ENCODE measurements at regions not wholly inside any gene's neighbourhood (a gene's known extent, or its start where the extent isn't known, plus 50 kb on each side); places are given as distances from the start of the nearest gene placed in this dataset.
A peak's percentile ranks its signal among the peaks of the same experiment; 100 is the strongest.

DNA sequence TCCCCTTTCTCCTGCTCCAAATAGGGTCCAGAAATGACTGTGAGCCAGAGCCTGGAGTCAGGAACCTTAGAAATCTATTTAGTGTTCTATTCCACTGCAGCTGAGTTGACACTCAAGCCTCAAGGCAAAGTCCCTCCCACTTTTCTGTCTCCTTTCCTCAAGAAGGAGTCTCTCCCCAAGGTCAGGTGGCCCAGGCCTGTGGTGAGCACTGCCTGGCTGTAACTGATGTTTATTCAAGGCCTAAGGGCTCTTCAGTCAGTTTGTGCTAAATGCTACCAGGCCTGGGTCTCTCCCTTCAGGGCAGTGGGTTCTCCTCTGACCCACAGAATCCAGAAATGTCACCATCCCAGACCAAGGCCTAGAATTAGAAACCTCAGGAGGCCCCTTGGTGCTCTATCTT is 1042.9 kb upstream of the EPHA7 start:
- DNase-seq: no peak
- intact Hi-C loops (cut with DNase I): no loop called here
- H3K27ac ChIP-seq (ENCODE audit: low read length): no peak overlapping the region
- H3K9me3 ChIP-seq (ENCODE audit: control insufficient read depth, low read length): no peaks in the 10 kb centered on the region
- no peak for ATAC-seq
- H3K4me1 ChIP-seq (ENCODE audit: control insufficient read depth, insufficient read depth, low read length): no peaks in the 10 kb centered on the region
- no peak overlapping the region for H3K4me3 ChIP-seq (ENCODE audit: low read length)
- no peaks in the 10 kb centered on the region for H3K27me3 ChIP-seq (ENCODE audit: control insufficient read depth, insufficient read depth)

DNA sequence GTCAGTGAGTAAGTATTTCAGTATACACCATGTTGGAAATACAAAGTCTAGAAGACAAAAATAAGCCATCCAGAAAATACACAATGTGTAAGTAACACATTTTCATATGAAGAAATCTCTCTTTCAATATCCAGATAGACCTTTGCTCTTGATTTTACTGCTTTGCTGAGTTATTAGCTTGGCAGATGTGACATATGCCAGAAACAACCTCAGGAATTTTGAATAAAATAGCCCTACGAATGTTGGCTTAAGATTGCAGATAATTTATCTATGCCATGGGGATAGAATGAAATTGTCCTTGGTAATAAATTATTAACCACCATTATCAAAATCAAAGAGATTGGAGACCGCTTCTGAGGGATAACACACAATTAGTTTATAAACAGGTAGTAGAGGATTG is 1036.9 kb upstream of the EPHA7 start:
- intact Hi-C loops (cut with DNase I): no loop called here
- Histone ChIP-seq H3K27ac (ENCODE audit: low read length) (no peak overlapping the region), H3K27me3 (ENCODE audit: control insufficient read depth, insufficient read depth) (no peaks in the 10 kb centered on the region), H3K4me3 (ENCODE audit: low read length) (no peak overlapping the region), H3K9me3 (ENCODE audit: control insufficient read depth, low read length) (no peaks in the 10 kb centered on the region), H3K4me1 (ENCODE audit: control insufficient read depth, insufficient read depth, low read length) (no peaks in the 10 kb centered on the region)
- no peak for DNase-seq
- WGBS: 77% methylated on average over 2 of the region's 2 CpGs
- no peak for ATAC-seq

DNA sequence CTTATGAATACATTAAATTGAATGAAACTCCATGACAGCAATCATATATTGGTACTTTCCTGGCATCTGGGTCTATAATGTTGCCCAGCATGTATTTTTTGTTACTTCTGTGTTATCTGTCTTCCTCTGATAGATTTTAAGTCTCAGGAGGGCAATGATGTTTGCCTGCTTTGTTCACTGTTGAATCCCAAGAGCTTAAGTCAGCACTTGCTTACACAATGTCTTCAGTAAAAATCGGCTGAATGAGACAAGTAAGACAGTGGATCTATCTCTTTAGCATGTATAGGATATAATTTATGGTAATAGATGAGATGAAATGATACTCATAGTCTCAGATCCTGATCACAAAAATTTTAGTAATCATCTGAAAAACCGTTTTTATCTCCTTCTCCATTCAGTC is 1034.9 kb upstream of the EPHA7 start:
- intact Hi-C loops (cut with DNase I): no loop called here
- H3K4me1 ChIP-seq (ENCODE audit: control insufficient read depth, insufficient read depth, low read length): no peaks in the 10 kb centered on the region
- no peak for ATAC-seq
- H3K9me3 ChIP-seq (ENCODE audit: control insufficient read depth, low read length): no peaks in the 10 kb centered on the region
- DNase-seq: no peak
- H3K4me3 ChIP-seq (ENCODE audit: low read length): no peak overlapping the region
- 38% methylated on average over 2 of the region's 2 CpGs for WGBS
- no peak overlapping the region for H3K27ac ChIP-seq (ENCODE audit: low read length)
- H3K27me3 ChIP-seq (ENCODE audit: control insufficient read depth, insufficient read depth): no peaks in the 10 kb centered on the region

DNA sequence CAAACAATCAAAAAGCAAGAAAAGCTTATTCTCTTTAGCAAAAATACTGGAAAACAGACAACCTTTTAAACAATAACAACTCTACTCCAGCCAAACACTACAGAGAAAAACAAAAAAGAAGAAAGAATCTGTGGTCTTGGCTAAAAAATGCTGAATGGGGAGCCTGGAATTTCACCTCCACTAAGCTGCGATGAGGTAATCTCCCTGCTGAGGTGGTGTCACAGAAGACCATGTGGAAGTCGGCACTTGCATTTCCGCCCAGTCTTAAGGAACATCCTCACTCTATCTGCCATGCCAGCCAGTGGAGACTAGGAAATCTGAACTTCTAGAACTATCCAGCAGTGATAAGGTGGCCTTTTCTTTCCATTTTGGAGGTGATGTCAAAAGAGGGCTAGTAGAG is 1026.8 kb upstream of the EPHA7 start:
- ATAC-seq (no peak), DNase-seq (no peak)
- no peak overlapping the region for H3K27ac ChIP-seq (ENCODE audit: low read length)
- no peaks in the 10 kb centered on the region for H3K9me3 ChIP-seq (ENCODE audit: control insufficient read depth, low read length)
- H3K4me3 ChIP-seq (ENCODE audit: low read length): no peak overlapping the region
- no peaks in the 10 kb centered on the region for H3K27me3 ChIP-seq (ENCODE audit: control insufficient read depth, insufficient read depth)
- H3K4me1 ChIP-seq (ENCODE audit: control insufficient read depth, insufficient read depth, low read length): no peaks in the 10 kb centered on the region
- intact Hi-C loops (cut with DNase I): no loop called here
- 71% methylated on average over 3 of the region's 3 CpGs for WGBS

DNA sequence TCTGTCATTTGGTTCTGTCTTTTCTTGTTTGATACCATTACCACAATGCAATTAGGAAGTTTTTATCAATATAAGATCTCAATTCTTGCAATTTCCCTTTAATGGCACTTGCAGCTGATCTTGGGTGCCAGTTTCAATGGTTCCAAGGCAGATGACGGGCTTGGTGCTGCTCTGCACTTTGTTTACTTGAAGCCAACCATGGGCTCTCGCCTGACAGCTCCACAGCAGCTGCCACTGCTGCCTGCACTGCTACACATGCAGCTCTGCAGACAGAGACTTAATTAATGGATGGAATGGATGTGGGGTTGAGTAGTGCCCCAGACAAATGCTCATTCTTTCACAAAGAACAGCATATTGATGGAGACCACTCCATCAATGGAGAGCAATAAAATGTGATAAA is 1024.3 kb upstream of the EPHA7 start:
- no peak for DNase-seq
- intact Hi-C loops (cut with DNase I): no loop called here
- ATAC-seq: no peak
- WGBS: 67% methylated on average over 2 of the region's 2 CpGs
- Histone ChIP-seq H3K4me1 (ENCODE audit: control insufficient read depth, insufficient read depth, low read length) (no peaks in the 10 kb centered on the region), H3K4me3 (ENCODE audit: low read length) (no peak overlapping the region), H3K9me3 (ENCODE audit: control insufficient read depth, low read length) (no peaks in the 10 kb centered on the region), H3K27me3 (ENCODE audit: control insufficient read depth, insufficient read depth) (no peaks in the 10 kb centered on the region), H3K27ac (ENCODE audit: low read length) (no peak overlapping the region)

DNA sequence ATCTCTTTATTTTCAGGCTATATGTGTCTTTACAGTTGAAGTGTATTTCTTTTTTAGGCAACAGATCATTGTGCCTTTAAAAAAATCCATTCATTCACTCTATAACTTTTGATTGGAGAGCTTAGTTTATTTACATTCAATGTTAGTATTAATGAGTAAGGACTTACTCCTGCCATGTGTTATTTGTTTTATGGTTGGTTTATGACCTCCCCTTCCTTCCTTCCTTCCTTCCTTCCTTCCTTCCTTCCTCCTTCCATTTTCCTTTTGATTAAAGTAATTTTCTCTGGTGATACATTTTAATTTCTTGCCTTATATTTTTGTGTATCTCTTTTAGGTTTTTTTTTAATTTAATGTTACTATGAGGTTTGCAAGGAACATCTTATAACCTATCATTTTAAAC is 1005.3 kb upstream of the EPHA7 start:
- Histone ChIP-seq H3K9me3 (ENCODE audit: control insufficient read depth, low read length) (no peaks in the 10 kb centered on the region), H3K27ac (ENCODE audit: low read length) (no peak overlapping the region), H3K4me3 (ENCODE audit: low read length) (no peak overlapping the region), H3K27me3 (ENCODE audit: control insufficient read depth, insufficient read depth) (no peaks in the 10 kb centered on the region), H3K4me1 (ENCODE audit: control insufficient read depth, insufficient read depth, low read length) (no peaks in the 10 kb centered on the region)
- no peak for DNase-seq
- intact Hi-C loops (cut with DNase I): no loop called here
- ATAC-seq: no peak

DNA sequence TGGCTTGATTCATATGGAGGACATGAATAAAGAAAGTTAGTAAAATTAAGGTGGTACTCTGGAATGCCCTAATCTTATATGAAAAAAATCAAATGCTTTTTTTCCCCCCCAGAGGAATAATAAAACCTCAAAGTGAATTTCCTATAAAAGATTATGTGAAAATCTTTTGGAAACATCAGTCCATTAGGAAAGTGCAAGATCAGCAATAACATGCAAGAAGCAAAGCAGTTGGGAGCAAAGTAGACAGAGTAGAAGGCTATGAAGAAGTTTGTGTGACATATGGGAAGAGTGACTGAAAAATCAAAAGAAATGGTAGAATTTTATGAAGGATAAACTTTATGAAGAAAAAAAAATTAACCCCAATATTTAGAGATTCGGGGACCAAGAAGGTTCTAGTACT is 998.0 kb upstream of the EPHA7 start:
- H3K9me3 ChIP-seq (ENCODE audit: control insufficient read depth, low read length): no peaks in the 10 kb centered on the region
- WGBS: 82% methylated on average over 1 of the region's 1 CpG
- no peak overlapping the region for H3K27ac ChIP-seq (ENCODE audit: low read length)
- H3K27me3 ChIP-seq (ENCODE audit: control insufficient read depth, insufficient read depth): no peaks in the 10 kb centered on the region
- no peak for DNase-seq
- H3K4me1 ChIP-seq (ENCODE audit: control insufficient read depth, insufficient read depth, low read length): no peaks in the 10 kb centered on the region
- H3K4me3 ChIP-seq (ENCODE audit: low read length): no peak overlapping the region
- no peak for ATAC-seq
- intact Hi-C loops (cut with DNase I): no loop called here

DNA sequence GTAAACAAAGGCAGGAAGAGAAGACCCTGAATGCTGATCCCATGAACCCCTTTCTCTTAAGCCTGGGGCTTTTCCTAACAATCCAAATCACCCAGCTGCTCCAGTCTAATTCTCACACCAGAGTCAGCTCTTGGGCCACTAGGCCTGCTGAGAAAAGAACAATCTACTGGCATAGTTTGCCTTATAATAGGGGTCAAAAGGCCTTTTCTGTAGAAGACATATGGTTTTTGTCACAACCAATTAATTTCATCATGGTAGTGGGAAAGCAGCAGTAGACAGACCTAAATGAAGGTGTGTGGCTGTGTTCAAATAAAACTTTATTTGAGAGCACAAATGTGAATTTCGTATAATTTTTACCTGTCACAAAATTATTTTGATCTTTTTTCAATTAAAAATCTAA is 994.7 kb upstream of the EPHA7 start:
- DNase-seq: no peak
- 81% methylated on average over 1 of the region's 1 CpG for WGBS
- Histone ChIP-seq H3K27me3 (ENCODE audit: control insufficient read depth, insufficient read depth) (no peaks in the 10 kb centered on the region), H3K9me3 (ENCODE audit: control insufficient read depth, low read length) (no peaks in the 10 kb centered on the region), H3K4me1 (ENCODE audit: control insufficient read depth, insufficient read depth, low read length) (no peaks in the 10 kb centered on the region), H3K27ac (ENCODE audit: low read length) (no peak overlapping the region), H3K4me3 (ENCODE audit: low read length) (no peak overlapping the region)
- ATAC-seq: no peak
- intact Hi-C loops (cut with DNase I): no loop called here

DNA sequence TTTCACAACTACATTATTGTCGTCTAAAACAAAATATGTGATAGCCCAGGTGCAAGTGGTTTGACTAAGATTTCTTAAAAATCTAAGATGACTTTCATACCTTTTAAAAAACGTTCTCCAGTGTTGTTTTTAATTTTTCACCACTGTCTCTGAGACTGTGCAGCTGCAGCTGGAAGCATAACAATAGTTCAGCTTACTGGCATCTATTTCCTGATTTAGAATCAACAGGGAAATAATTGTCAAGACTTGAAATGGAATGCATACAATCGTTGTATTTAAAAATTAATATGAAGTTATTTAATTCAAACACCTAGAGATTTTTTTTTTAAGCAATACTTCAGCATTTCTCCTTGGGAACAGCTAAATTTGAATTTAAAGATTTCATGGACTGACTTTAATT is 982.0 kb upstream of the EPHA7 start:
- WGBS: 33% methylated on average over 3 of the region's 3 CpGs

DNA sequence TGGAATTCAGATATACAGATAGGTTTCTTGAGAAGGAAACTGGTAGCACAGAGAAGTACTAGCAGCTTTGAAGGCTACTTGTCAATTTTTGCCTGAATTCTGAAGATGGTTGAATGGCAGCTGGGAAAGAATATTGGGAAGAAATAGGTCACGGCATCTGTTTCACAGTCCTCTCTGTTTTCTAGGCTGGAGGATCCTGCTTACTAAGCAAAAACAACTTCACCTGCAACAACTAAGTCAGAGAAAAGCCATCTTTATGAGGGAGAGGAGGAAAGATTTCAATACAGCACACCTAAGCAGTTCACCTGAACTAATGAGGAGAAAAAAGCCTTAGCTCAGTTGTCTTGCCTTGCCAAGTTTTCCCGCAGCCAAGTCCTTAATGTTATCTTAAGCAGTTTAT is 975.5 kb upstream of the EPHA7 start:
- H3K4me3 ChIP-seq (ENCODE audit: low read length): no peak overlapping the region
- no peaks in the 10 kb centered on the region for H3K9me3 ChIP-seq (ENCODE audit: control insufficient read depth, low read length)
- no peaks in the 10 kb centered on the region for H3K27me3 ChIP-seq (ENCODE audit: control insufficient read depth, insufficient read depth)
- WGBS: 85% methylated on average over 2 of the region's 2 CpGs
- no peaks in the 10 kb centered on the region for H3K4me1 ChIP-seq (ENCODE audit: control insufficient read depth, insufficient read depth, low read length)
- DNase-seq (no peak), ATAC-seq (no peak)
- intact Hi-C loops (cut with DNase I): no loop called here
- no peak overlapping the region for H3K27ac ChIP-seq (ENCODE audit: low read length)

More for the DNA sequence above, 982.0 kb upstream of the EPHA7 start:
- Histone ChIP-seq H3K4me1 (ENCODE audit: control insufficient read depth, insufficient read depth, low read length) (no peaks in the 10 kb centered on the region), H3K27ac (ENCODE audit: low read length) (no peak overlapping the region), H3K4me3 (ENCODE audit: low read length) (no peak overlapping the region), H3K27me3 (ENCODE audit: control insufficient read depth, insufficient read depth) (no peaks in the 10 kb centered on the region), H3K9me3 (ENCODE audit: control insufficient read depth, low read length) (no peaks in the 10 kb centered on the region)
- intact Hi-C loops (cut with DNase I): no loop called here
- ATAC-seq (no peak), DNase-seq (no peak)

DNA sequence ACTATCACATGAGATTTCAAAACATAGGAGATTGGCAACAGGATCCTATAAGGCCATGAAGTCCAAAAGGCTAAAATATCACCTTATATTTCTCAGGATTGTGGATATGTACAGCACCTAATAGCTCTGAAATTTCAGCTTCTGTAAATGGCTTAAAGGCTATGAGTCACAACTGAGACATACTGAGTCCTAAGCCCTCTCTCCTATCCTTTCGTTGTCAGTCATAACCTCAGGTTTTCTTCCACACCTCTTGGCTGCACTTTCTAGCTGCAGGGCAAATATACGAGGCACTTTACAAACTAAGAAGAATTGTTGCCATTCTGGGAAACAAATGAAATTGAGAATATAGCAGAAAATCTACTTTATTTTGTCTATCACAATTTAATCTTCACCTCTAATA is 969.9 kb upstream of the EPHA7 start:
- no peak overlapping the region for H3K4me3 ChIP-seq (ENCODE audit: low read length)
- intact Hi-C loops (cut with DNase I): no loop called here
- no peaks in the 10 kb centered on the region for H3K9me3 ChIP-seq (ENCODE audit: control insufficient read depth, low read length)
- no peak overlapping the region for H3K27ac ChIP-seq (ENCODE audit: low read length)
- DNase-seq: no peak
- no peak for ATAC-seq
- no peaks in the 10 kb centered on the region for H3K27me3 ChIP-seq (ENCODE audit: control insufficient read depth, insufficient read depth)
- WGBS: 81% methylated on average over 2 of the region's 2 CpGs
- H3K4me1 ChIP-seq (ENCODE audit: control insufficient read depth, insufficient read depth, low read length): no peaks in the 10 kb centered on the region

DNA sequence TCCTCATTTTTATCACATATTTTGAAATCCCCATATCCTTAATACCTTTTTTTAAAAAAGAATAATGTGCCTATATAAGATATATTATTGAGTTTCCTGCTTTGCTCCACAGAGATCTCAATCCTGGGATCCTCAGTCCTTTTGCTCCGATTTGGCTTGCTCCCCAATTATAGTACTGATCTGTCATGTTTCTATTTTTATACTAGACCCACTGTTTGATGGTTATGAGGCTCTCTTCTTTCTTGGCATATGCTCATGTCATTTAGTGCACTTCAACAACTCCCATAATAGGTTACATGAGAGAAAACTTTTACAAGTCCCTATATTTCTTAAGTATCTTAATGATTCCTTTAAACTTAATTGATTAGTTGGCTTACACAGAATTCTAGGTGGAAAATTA is 958.5 kb upstream of the EPHA7 start:
- H3K4me1 ChIP-seq (ENCODE audit: control insufficient read depth, insufficient read depth, low read length): no peaks in the 10 kb centered on the region
- peak; percentile 39 to 64 for ATAC-seq
- H3K4me3 ChIP-seq (ENCODE audit: low read length): no peak overlapping the region
- H3K27me3 ChIP-seq (ENCODE audit: control insufficient read depth, insufficient read depth): no peaks in the 10 kb centered on the region
- DNase-seq: no peak
- no peaks in the 10 kb centered on the region for H3K9me3 ChIP-seq (ENCODE audit: control insufficient read depth, low read length)
- WGBS: 46% methylated on average over 1 of the region's 1 CpG
- intact Hi-C loops (cut with DNase I): no loop called here
- H3K27ac ChIP-seq (ENCODE audit: low read length): no peak overlapping the region
